Brain microvascular endothelial cell (primary cell): ENCODE measurements at regions not wholly inside any gene's neighbourhood (a gene's known extent, or its start where the extent isn't known, plus 50 kb on each side); places are given as distances from the start of the nearest gene placed in this dataset.

Experiments
- DNase-seq: peaks from one replicate; pipeline ENCODE4 v3.0.0-alpha.2; 2020
- H3K27ac ChIP-seq: fragments of 250-450 bp; sonication (Bioruptor Pico); 2 replicates; pipeline ENCODE4 v1.5.1; 2020; ENCODE audit warnings: mild to moderate bottlenecking, moderate library complexity
- H3K27me3 ChIP-seq: fragments of 250-450 bp; sonication (Bioruptor Pico); replicated peaks from 2 replicates; pipeline ENCODE4 v1.5.1; 2020; ENCODE audit warnings: mild to moderate bottlenecking
- H3K36me3 ChIP-seq: fragments of 250-450 bp; sonication (Bioruptor Pico); replicated peaks from 2 replicates; pipeline ENCODE4 v1.5.1; 2020; ENCODE audit warnings: mild to moderate bottlenecking
- H3K4me3 ChIP-seq: 2 replicates; pipeline ENCODE4 v1.5.1; 2011; ENCODE audit warnings: low read depth, mild to moderate bottlenecking, control low read depth, low read length, moderate library complexity
- in situ Hi-C: cut with HindIII; loops from 2 replicates; pipeline ENCODE4 v1.10.0; 2017; ENCODE audit warnings: low sequenced_read_pairs, low pct_ligation_motif_present
- TF ChIP-seq, protein P1 (sequence below): IDR thresholded peaks from 2 replicates; pipeline ENCODE4 v1.5.1; 2011; ENCODE audit warnings: low read depth, mild to moderate bottlenecking, moderate library complexity, low read length, control low read depth, inconsistent platforms; ENCODE audit errors: missing control alignments

DNA sequence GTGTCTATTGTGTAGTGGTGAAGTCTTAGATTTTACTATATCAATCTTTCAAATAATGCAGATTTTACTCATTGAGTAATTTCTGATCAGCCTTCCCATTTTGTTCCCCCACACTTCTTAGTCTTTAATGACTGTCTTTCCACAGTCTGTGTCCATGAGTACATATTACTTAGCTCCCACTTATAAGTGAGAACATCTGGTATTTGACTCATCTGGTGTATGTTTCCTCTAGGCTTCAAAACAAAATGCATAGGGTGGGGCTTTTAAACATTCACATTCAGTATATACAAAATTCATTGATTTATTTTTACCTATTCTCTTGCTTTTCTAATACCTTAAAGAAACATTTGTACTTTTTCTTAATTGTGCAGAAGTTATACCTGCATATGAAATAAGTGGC is 513.0 kb downstream of the MTRR start:
- in situ Hi-C loops = no loop called here

DNA sequence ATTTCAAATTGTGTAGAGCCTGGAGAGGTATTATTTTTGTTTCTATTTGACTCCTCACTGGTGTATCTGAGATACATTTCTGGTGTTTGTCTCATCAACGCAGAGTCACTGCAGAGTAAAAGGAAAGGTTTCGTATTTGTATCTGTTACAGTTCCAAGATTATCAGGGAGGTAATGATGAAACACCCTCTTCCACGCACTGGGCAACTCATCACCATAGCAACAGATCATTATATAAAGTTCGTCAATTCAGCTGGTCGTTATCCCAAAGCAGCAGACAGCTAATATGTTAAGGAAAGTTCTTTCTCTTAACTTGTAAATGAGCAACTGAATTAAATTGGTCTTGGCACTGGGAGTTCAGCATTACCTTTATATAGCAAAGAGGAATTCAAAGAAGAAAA is 513.5 kb downstream of the MTRR start:
- DNase-seq = no peak
- TF ChIP-seq, protein P1, sequence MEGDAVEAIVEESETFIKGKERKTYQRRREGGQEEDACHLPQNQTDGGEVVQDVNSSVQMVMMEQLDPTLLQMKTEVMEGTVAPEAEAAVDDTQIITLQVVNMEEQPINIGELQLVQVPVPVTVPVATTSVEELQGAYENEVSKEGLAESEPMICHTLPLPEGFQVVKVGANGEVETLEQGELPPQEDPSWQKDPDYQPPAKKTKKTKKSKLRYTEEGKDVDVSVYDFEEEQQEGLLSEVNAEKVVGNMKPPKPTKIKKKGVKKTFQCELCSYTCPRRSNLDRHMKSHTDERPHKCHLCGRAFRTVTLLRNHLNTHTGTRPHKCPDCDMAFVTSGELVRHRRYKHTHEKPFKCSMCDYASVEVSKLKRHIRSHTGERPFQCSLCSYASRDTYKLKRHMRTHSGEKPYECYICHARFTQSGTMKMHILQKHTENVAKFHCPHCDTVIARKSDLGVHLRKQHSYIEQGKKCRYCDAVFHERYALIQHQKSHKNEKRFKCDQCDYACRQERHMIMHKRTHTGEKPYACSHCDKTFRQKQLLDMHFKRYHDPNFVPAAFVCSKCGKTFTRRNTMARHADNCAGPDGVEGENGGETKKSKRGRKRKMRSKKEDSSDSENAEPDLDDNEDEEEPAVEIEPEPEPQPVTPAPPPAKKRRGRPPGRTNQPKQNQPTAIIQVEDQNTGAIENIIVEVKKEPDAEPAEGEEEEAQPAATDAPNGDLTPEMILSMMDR = no peak
- in situ Hi-C loops = no loop called here
- Histone ChIP-seq H3K4me3 (no peak overlapping the region), H3K36me3 (no peaks in the 10 kb centered on the region), H3K27me3 (no peaks in the 10 kb centered on the region), H3K27ac (no peak overlapping the region)

More for the DNA sequence above, 513.0 kb downstream of the MTRR start:
- Histone ChIP-seq H3K36me3 (no peaks in the 10 kb centered on the region), H3K4me3 (no peak overlapping the region), H3K27me3 (no peaks in the 10 kb centered on the region), H3K27ac (no peak overlapping the region)
- TF ChIP-seq, protein P1 = no peak
- DNase-seq = no peak

DNA sequence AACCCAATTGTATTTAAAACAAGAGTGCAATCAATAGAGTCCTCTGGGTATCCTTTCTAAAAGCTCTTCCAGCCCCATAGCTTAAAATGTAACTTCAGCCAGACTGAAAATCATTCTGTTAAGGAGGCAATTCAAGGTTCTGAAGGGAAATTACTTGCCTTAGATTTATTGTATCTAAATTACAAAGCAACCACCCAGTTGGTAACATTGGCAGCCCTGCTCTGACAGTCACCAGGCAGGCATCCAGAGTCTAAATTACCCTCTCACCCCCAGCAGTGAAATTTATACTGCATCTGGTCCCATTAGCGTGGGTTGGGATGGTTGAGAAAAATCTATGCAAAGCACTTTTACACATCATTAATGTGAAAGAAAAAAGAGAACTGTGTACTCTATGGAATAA is 514.7 kb downstream of the MTRR start:
- Histone ChIP-seq H3K4me3 (no peak overlapping the region), H3K27me3 (no peaks in the 10 kb centered on the region), H3K36me3 (no peaks in the 10 kb centered on the region), H3K27ac (no peak overlapping the region)
- TF ChIP-seq, protein P1 = no peak
- in situ Hi-C loops = no loop called here
- no peak for DNase-seq

DNA sequence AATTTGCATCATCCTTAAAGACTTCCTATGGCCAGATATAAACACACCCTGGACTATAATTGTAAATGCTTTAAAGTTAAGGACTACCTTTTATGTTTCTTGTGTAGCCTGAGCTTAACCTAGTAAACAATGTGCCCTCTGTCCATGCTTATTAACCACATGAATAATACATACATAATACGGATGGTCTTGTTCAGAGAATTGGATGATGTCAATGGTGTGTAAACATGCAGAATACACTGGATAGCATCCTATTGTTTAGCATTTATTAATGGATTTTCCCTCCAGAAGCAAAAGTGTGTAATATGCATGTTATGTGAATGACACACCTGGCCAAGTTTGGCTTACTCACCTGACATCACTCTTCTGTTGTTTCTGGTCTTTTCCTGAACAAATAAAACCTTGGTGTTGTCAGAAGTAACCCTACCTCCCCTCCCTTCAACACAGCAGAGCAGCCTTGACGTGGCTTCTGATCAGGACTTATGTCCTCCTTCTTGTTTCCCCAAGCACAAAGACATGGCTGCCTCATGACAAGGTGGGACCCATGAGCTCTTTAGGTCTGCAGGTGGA is 517.9 kb downstream of the MTRR start:
- in situ Hi-C loops = no loop called here
- DNase-seq = no peak
- no peaks in the 10 kb centered on the region for H3K36me3 ChIP-seq
- no peak overlapping the region for H3K27ac ChIP-seq
- TF ChIP-seq, protein P1 = no peak
- H3K27me3 ChIP-seq = no peaks in the 10 kb centered on the region
- H3K4me3 ChIP-seq = no peak overlapping the region

DNA sequence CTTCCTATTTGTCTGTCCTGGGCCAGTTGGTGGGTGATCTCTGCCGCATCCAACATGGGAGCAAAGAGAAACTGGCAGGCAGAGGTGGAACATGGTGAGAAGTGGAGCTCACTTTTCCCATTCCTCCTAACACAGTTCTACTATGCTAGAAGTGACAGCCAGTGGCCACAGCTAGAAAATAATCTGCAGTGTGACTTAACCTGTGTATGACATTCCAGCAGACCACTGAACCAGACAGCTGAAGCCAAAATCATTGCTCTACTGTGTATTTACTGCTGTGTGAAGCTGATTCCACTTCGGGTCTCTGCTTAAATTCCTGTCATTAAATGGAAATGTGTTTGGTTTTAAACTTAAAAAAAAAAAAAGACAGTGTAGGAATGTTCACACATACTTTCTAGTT is 523.0 kb downstream of the MTRR start:
- no peak for DNase-seq
- in situ Hi-C loops = no loop called here
- Histone ChIP-seq H3K27ac (no peak overlapping the region), H3K27me3 (no peaks in the 10 kb centered on the region), H3K4me3 (no peak overlapping the region), H3K36me3 (no peaks in the 10 kb centered on the region)
- TF ChIP-seq, protein P1 = no peak

DNA sequence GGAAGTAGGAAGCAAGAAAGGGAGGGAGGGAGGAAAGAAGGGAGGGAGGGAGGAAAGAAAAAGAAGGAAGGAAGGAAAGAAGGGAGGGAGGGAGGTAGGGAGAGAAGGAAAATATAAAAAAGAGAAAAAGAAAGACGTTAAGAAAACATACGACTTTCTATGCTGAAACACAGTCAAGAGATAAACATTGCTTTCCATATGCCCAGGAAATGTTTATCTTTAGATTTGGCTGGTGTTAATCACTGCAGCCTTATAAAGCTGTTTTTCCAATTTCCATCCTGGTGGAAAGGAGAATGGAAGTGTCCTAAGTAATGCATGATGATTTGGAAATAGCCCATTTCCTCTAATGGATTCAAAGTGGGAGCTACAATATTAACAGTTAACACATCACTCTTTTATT is 524.3 kb downstream of the MTRR start:
- in situ Hi-C loops = no loop called here
- no peak overlapping the region for H3K4me3 ChIP-seq
- H3K27ac ChIP-seq = no peak overlapping the region
- TF ChIP-seq, protein P1 = no peak
- no peaks in the 10 kb centered on the region for H3K27me3 ChIP-seq
- H3K36me3 ChIP-seq = no peaks in the 10 kb centered on the region
- no peak for DNase-seq
